HL-60 (cell line): ENCODE measurements at regions not wholly inside any gene's neighbourhood (a gene's known extent, or its start where the extent isn't known, plus 50 kb on each side); places are given as distances from the start of the nearest gene placed in this dataset.
"Not testable (repeated sequence)": the region's sequence is repeated elsewhere in the genome, so short reads cannot be mapped to it uniquely, and the experiment has no call there.

ENCODE experiments used
- CTCF ChIP-seq: IDR thresholded peaks from one replicate; pipeline ENCODE4 v1.5.1; 2011; ENCODE audit warnings: low read length, control low read depth, inconsistent platforms; ENCODE audit not compliant: insufficient read depth
- GABPA ChIP-seq: IDR thresholded peaks from 2 replicates; pipeline ENCODE4 v1.6.1; 2012; ENCODE audit warnings: low read depth
- POLR2AphosphoS5 ChIP-seq: IDR thresholded peaks from 2 replicates; pipeline ENCODE4 v1.6.1; 2012; ENCODE audit warnings: low read depth
- REST ChIP-seq: IDR thresholded peaks from 2 replicates; pipeline ENCODE4 v1.6.1; 2012; ENCODE audit warnings: low read depth; ENCODE audit not compliant: insufficient replicate concordance
- SPI1 ChIP-seq: IDR thresholded peaks from 2 replicates; pipeline ENCODE4 v1.6.1; 2012; ENCODE audit warnings: low read depth, mild to moderate bottlenecking, borderline replicate concordance

GRCh38 chr7:6977368-6977767, 151.3 kb upstream of the CCZ1B start:
- TF ChIP-seq CTCF, POLR2AphosphoS5, REST, GABPA, SPI1: not testable (repeated sequence)
